Naive thymus-derived CD4-positive, alpha-beta T cell (primary cell): ENCODE measurements at regions not wholly inside any gene's neighbourhood (a gene's known extent, or its start where the extent isn't known, plus 50 kb on each side); places are given as distances from the start of the nearest gene placed in this dataset.

Source experiments
- ATAC-seq: fragments of 150-1000 bp; cut with Tn5 transposase; 2 replicates; pipeline ENCODE4 v1.10.0; 2021; ENCODE audit warnings: mild to moderate bottlenecking, moderate library complexity
- CTCF ChIA-PET: fragments of 350-600 bp; sonication (Branson Sonifier 250); formaldehyde crosslinking; loops from one replicate; lab custom pipeline; 2021; ENCODE audit warnings: antibody characterized with exemption; lab: Charles Lee
- POLR2A ChIA-PET: fragments of 350-600 bp; sonication (Branson Sonifier 250); formaldehyde crosslinking; loops from one replicate; lab custom pipeline; 2021; ENCODE audit warnings: antibody characterized with exemption, inconsistent platforms; lab: Charles Lee
- DNase-seq, 9 donors: peaks; one replicate each; pipeline versions ENCODE4 v3.0.0 to v3.0.0-alpha.2; 2020 to 2022; ENCODE audit warnings: mixed read lengths in 1 of 9
- H3K27ac ChIP-seq: one replicate; pipeline ENCODE4 v1.7.0; 2013; ENCODE audit warnings: mild to moderate bottlenecking, low read depth, low read length, moderate library complexity
- H3K27me3 ChIP-seq, 2 donors: one replicate each; pipeline ENCODE4 v1.7.0; 2013; ENCODE audit warnings: low read length in 2 of 2, mild to moderate bottlenecking in 2 of 2, moderate library complexity in 2 of 2; ENCODE audit not compliant: control insufficient read depth in 2 of 2, insufficient read depth in 2 of 2
- H3K36me3 ChIP-seq, 3 experiments: 1 replicate in 2 of 3; 2 replicates in 1 of 3; pipeline ENCODE4 v1.7.0; 2013; ENCODE audit warnings: low read length in 3 of 3, mild to moderate bottlenecking in 3 of 3, moderate library complexity in 1 of 3; ENCODE audit not compliant: insufficient read depth in 3 of 3, control insufficient read depth in 2 of 3
- H3K4me1 ChIP-seq, 2 donors: one replicate each; pipeline ENCODE4 v1.7.0; 2013; ENCODE audit warnings: low read length in 2 of 2, mild to moderate bottlenecking in 2 of 2, moderate library complexity in 1 of 2; ENCODE audit not compliant: control insufficient read depth in 2 of 2, insufficient read depth in 2 of 2
- H3K4me3 ChIP-seq: 2 replicates; pipeline ENCODE4 v1.7.0; 2013; ENCODE audit warnings: mild to moderate bottlenecking, low read length
- H3K9me3 ChIP-seq, 3 experiments: 1 replicate in 2 of 3; 2 replicates in 1 of 3; pipeline ENCODE4 v1.7.0; 2013; ENCODE audit warnings: low read length in 3 of 3; ENCODE audit not compliant: control insufficient read depth in 2 of 3
- H3K27ac Mint-ChIP-seq, 9 donors: one replicate each; pipeline ENCODE4 v1.8.0; 2020 to 2022; ENCODE audit warnings: mixed read lengths in 9 of 9, mild to moderate bottlenecking in 8 of 9, moderate library complexity in 5 of 9, inconsistent platforms in 2 of 9
- H3K27me3 Mint-ChIP-seq, 5 donors: one replicate each; pipeline ENCODE4 v1.8.0; 2021 to 2022; ENCODE audit warnings: mixed read lengths in 5 of 5, mild to moderate bottlenecking in 1 of 5
- H3K36me3 Mint-ChIP-seq, 5 donors: one replicate each; pipeline ENCODE4 v1.8.0; 2020 to 2022; ENCODE audit warnings: mixed read lengths in 5 of 5, mild to moderate bottlenecking in 3 of 5, inconsistent platforms in 1 of 5
- H3K4me1 Mint-ChIP-seq, 7 donors: one replicate each; pipeline ENCODE4 v1.8.0; 2020 to 2022; ENCODE audit warnings: mixed read lengths in 7 of 7, mild to moderate bottlenecking in 3 of 7, inconsistent platforms in 1 of 7
- H3K4me3 Mint-ChIP-seq, 10 donors: one replicate each; pipeline ENCODE4 v1.8.0; 2020 to 2022; ENCODE audit warnings: mild to moderate bottlenecking in 10 of 10, mixed read lengths in 10 of 10, moderate library complexity in 6 of 10, inconsistent platforms in 2 of 10
- H3K9me3 Mint-ChIP-seq, 11 donors: one replicate each; pipeline ENCODE4 v1.8.0; 2020 to 2022; ENCODE audit warnings: mixed read lengths in 11 of 11, mild to moderate bottlenecking in 4 of 11, inconsistent platforms in 1 of 11, moderate library complexity in 1 of 11
- intact Hi-C, 2 donors: fragments of 100-400 bp; cut with micrococcal nuclease; formaldehyde crosslinking; loops; one replicate each; pipeline ENCODE4 v1.15.1; 2023

GRCh38 chr4:155011163-155011780 lies 197.2 kb upstream of the NPY2R start:
- no peak overlapping the region for H3K27ac Mint-ChIP-seq
- ChIA-PET POLR2A (no interaction called here), CTCF (no interaction called here)
- ATAC-seq = no peak
- H3K4me3 Mint-ChIP-seq = no peak overlapping the region
- no peaks in the 10 kb centered on the region for H3K27me3 ChIP-seq
- no peaks in the 10 kb centered on the region for H3K9me3 ChIP-seq
- H3K27ac ChIP-seq = no peak overlapping the region
- peaks cover 0 to 2% (median 0%) of the 10 kb centered on the region in 11 donors for H3K9me3 Mint-ChIP-seq
- intact Hi-C loops = no loop called here
- no peaks in the 10 kb centered on the region for H3K36me3 ChIP-seq
- H3K4me1 Mint-ChIP-seq = peaks cover 0 to 3% (median 0%) of the 10 kb centered on the region in 7 donors
- no peak overlapping the region for H3K4me3 ChIP-seq
- peaks cover 0 to 14% (median 7%) of the 10 kb centered on the region in 5 donors for H3K27me3 Mint-ChIP-seq
- H3K36me3 Mint-ChIP-seq = no peaks in the 10 kb centered on the region
- H3K4me1 ChIP-seq = no peaks in the 10 kb centered on the region
- DNase-seq = no peak

GRCh38 chr4:155012469-155012868 lies 196.0 kb upstream of the NPY2R start:
- peaks cover 0 to 14% (median 7%) of the 10 kb centered on the region in 5 donors for H3K27me3 Mint-ChIP-seq

GRCh38 chr4:155017426-155017825 lies 191.0 kb upstream of the NPY2R start:
- ChIA-PET POLR2A (no interaction called here), CTCF (no interaction called here)
- H3K27me3 ChIP-seq = no peaks in the 10 kb centered on the region
- no peak for DNase-seq
- intact Hi-C loops = no loop called here
- H3K36me3 ChIP-seq = no peaks in the 10 kb centered on the region
- Mint-ChIP-seq H3K4me1 (no peaks in the 10 kb centered on the region), H3K36me3 (no peaks in the 10 kb centered on the region), H3K27ac (no peak overlapping the region), H3K9me3 (peaks cover 0 to 5% (median 0%) of the 10 kb centered on the region in 11 donors), H3K27me3 (peaks cover 0 to 18% (median 6%) of the 10 kb centered on the region in 5 donors), H3K4me3 (no peak overlapping the region)
- no peak for ATAC-seq
- no peaks in the 10 kb centered on the region for H3K9me3 ChIP-seq
- no peaks in the 10 kb centered on the region for H3K4me1 ChIP-seq
- H3K4me3 ChIP-seq = no peak overlapping the region
- no peak overlapping the region for H3K27ac ChIP-seq

More at GRCh38 chr4:155012469-155012868, 196.0 kb upstream of the NPY2R start:
- no peak for DNase-seq
- Mint-ChIP-seq H3K27ac (no peak overlapping the region), H3K4me1 (peaks cover 0 to 3% (median 0%) of the 10 kb centered on the region in 7 donors), H3K36me3 (no peaks in the 10 kb centered on the region), H3K4me3 (no peak overlapping the region), H3K9me3 (peaks cover 0 to 5% (median 0%) of the 10 kb centered on the region in 11 donors)
- Histone ChIP-seq H3K27ac (no peak overlapping the region), H3K9me3 (no peaks in the 10 kb centered on the region), H3K4me1 (no peaks in the 10 kb centered on the region), H3K36me3 (no peaks in the 10 kb centered on the region), H3K4me3 (no peak overlapping the region), H3K27me3 (no peaks in the 10 kb centered on the region)
- intact Hi-C loops = no loop called here
- CTCF ChIA-PET = no interaction called here
- no peak for ATAC-seq
- POLR2A ChIA-PET = no interaction called here

- no peaks in the 10 kb centered on the region for H3K36me3 Mint-ChIP-seq
- no peak overlapping the region for H3K4me3 Mint-ChIP-seq
- ATAC-seq = no peak
Measured at GRCh38 chr4:155025762-155026457, 182.5 kb upstream of the NPY2R start.

GRCh38 chr4:155026715-155027114 lies 181.7 kb upstream of the NPY2R start:
- ChIA-PET POLR2A (no interaction called here), CTCF (no interaction called here)
- Mint-ChIP-seq H3K36me3 (no peaks in the 10 kb centered on the region), H3K9me3 (peaks cover 0 to 9% (median 0%) of the 10 kb centered on the region in 11 donors), H3K4me1 (no peaks in the 10 kb centered on the region), H3K27ac (no peak overlapping the region), H3K27me3 (peaks cover 0 to 16% (median 8%) of the 10 kb centered on the region in 5 donors), H3K4me3 (no peak overlapping the region)
- ATAC-seq (no peak), DNase-seq (no peak)
- intact Hi-C loops = no loop called here
- Histone ChIP-seq H3K9me3 (no peaks in the 10 kb centered on the region), H3K36me3 (no peaks in the 10 kb centered on the region), H3K4me3 (no peak overlapping the region), H3K27me3 (no peaks in the 10 kb centered on the region), H3K4me1 (no peaks in the 10 kb centered on the region), H3K27ac (no peak overlapping the region)

More at GRCh38 chr4:155025762-155026457, 182.5 kb upstream of the NPY2R start:
- no peak for DNase-seq
- Histone ChIP-seq H3K27ac (no peak overlapping the region), H3K4me1 (no peaks in the 10 kb centered on the region), H3K4me3 (no peak overlapping the region), H3K9me3 (no peaks in the 10 kb centered on the region), H3K27me3 (no peaks in the 10 kb centered on the region), H3K36me3 (no peaks in the 10 kb centered on the region)
- Mint-ChIP-seq H3K27ac (no peak overlapping the region), H3K27me3 (peaks cover 0 to 16% (median 8%) of the 10 kb centered on the region in 5 donors), H3K4me1 (no peaks in the 10 kb centered on the region), H3K9me3 (peaks cover 0 to 9% (median 0%) of the 10 kb centered on the region in 11 donors)
- POLR2A ChIA-PET = no interaction called here
- intact Hi-C loops = no loop called here
- CTCF ChIA-PET = no interaction called here

GRCh38 chr4:155032521-155033229 lies 175.8 kb upstream of the NPY2R start:
- Mint-ChIP-seq H3K4me3 (no peak overlapping the region), H3K27me3 (peaks cover 0 to 13% (median 7%) of the 10 kb centered on the region in 5 donors), H3K9me3 (peaks cover 0 to 8% (median 0%) of the 10 kb centered on the region in 11 donors), H3K4me1 (no peaks in the 10 kb centered on the region), H3K27ac (no peak overlapping the region), H3K36me3 (no peaks in the 10 kb centered on the region)
- intact Hi-C loops = no loop called here
- Histone ChIP-seq H3K4me1 (no peaks in the 10 kb centered on the region), H3K9me3 (no peaks in the 10 kb centered on the region), H3K27me3 (no peaks in the 10 kb centered on the region), H3K27ac (no peak overlapping the region), H3K36me3 (no peaks in the 10 kb centered on the region), H3K4me3 (no peak overlapping the region)
- ChIA-PET POLR2A (no interaction called here), CTCF (interaction anchor here (0.7 kb wide), 1 partner anchor 123 kb away, joined by 3 read pairs; no protein-coding TSS in a partner anchor)
- no peak for DNase-seq
- no peak for ATAC-seq
